K562 (cell line): ENCODE measurements at regions not wholly inside any gene's neighbourhood (a gene's known extent, or its start where the extent isn't known, plus 50 kb on each side); places are given as distances from the start of the nearest gene placed in this dataset.

ENCODE experiments used
- ARID2 ChIP-seq: fragments of 450-650 bp; IDR thresholded peaks from 2 replicates; pipeline ENCODE4 v1.6.1; 2017; ENCODE audit warnings: antibody characterized with exemption, mild to moderate bottlenecking
- ARID3A ChIP-seq: IDR thresholded peaks from 2 replicates; pipeline ENCODE4 v1.6.1; 2012; ENCODE audit warnings: low read depth, low read length, improper control_type of control experiment, borderline replicate concordance
- HNRNPK ChIP-seq: fragments of 200-400 bp; formaldehyde crosslinking; IDR thresholded peaks from one replicate; pipeline ENCODE4 v1.6.1; 2018; ENCODE audit warnings: mild to moderate bottlenecking, low read depth, low read length; ENCODE audit not compliant: poor library complexity, severe bottlenecking
- KHSRP ChIP-seq: fragments of 450-650 bp; IDR thresholded peaks from 2 replicates; pipeline ENCODE4 v1.6.1; 2017
- MEIS2 ChIP-seq: fragments of 450-650 bp; IDR thresholded peaks from 2 replicates; pipeline ENCODE4 v1.6.1; 2014; ENCODE audit warnings: mild to moderate bottlenecking; ENCODE audit not compliant: partially characterized antibody
- POLR2G ChIP-seq: fragments of 200-400 bp; formaldehyde crosslinking; IDR thresholded peaks from 2 replicates; pipeline ENCODE4 v1.6.1; 2017; ENCODE audit warnings: low read depth, mild to moderate bottlenecking, antibody characterized with exemption, low read length, moderate library complexity
- POU5F1 ChIP-seq: fragments of 150-350 bp; IDR thresholded peaks from 2 replicates; pipeline ENCODE4 v1.6.1; 2014; ENCODE audit warnings: borderline replicate concordance, low read length, low read depth, mild to moderate bottlenecking; ENCODE audit not compliant: partially characterized antibody
- RERE ChIP-seq: sonication (generic); formaldehyde crosslinking; IDR thresholded peaks from 2 replicates; pipeline ENCODE4 v1.8.0; 2023; ENCODE audit warnings: missing genetic modification reagents, mild to moderate bottlenecking, borderline replicate concordance

- TF ChIP-seq RERE (CRISPR knock-in tag) (no peak), ARID3A (no peak), HNRNPK (no peak), POU5F1 (no peak), POLR2G (no peak), KHSRP (no peak), ARID2 (no peak), MEIS2 (no peak)
These were observed 49.6 kb upstream of the AMZ2 start (continued) for GRCh38 chr17:68197997-68198930.
